ENCODE measurements at regions not wholly inside any gene's neighbourhood (a gene's known extent, or its start where the extent isn't known, plus 50 kb on each side); places are given as distances from the start of the nearest gene placed in this dataset.

- TF ChIP-seq, protein P1, sequence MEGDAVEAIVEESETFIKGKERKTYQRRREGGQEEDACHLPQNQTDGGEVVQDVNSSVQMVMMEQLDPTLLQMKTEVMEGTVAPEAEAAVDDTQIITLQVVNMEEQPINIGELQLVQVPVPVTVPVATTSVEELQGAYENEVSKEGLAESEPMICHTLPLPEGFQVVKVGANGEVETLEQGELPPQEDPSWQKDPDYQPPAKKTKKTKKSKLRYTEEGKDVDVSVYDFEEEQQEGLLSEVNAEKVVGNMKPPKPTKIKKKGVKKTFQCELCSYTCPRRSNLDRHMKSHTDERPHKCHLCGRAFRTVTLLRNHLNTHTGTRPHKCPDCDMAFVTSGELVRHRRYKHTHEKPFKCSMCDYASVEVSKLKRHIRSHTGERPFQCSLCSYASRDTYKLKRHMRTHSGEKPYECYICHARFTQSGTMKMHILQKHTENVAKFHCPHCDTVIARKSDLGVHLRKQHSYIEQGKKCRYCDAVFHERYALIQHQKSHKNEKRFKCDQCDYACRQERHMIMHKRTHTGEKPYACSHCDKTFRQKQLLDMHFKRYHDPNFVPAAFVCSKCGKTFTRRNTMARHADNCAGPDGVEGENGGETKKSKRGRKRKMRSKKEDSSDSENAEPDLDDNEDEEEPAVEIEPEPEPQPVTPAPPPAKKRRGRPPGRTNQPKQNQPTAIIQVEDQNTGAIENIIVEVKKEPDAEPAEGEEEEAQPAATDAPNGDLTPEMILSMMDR (IDR thresholded peaks at IDR 0.05; ENCODE audit: low read depth, low read length), result no peak
- no peak for TF ChIP-seq EZH2phosphoT487 (IDR thresholded peaks at IDR 0.05; ENCODE audit: low read depth)
These were observed 87.3 kb upstream of the DIO3 start for GRCh38 chr14:101473795-101474562.

Data from OCI-LY3 (cell line).